C4-2B (cell line): ENCODE measurements at regions not wholly inside any gene's neighbourhood (a gene's known extent, or its start where the extent isn't known, plus 50 kb on each side); places are given as distances from the start of the nearest gene placed in this dataset.

Experiments
- ZFX ChIP-seq: fragments of 450-650 bp; IDR thresholded peaks from 2 replicates; pipeline ENCODE4 v1.6.1; 2017
- TF ChIP-seq, protein P1 (sequence below): fragments of 450-650 bp; conservative IDR thresholded peaks from 2 replicates; pipeline ENCODE4 v1.5.1; 2017; ENCODE audit warnings: mild to moderate bottlenecking

DNA sequence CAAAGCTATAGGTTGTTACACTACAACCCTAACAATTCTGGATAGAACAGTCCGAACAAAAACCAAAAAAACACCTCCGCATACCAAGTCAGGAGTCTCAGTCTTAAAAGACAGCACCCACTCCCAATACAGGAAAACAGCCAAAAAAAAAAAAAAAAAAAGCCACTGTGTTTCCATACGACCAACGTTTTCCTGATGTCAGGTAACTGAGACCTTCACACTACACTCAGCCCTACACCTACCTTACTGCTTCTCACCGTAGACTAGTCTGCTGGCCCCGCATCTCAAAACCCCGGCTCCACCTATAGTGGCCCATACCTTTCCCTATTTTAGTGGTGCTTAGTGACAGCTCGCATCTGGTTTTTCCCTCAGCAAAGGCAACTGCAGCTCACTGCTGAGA is 339.5 kb upstream of the ADAMTS9 start:
- TF ChIP-seq, protein P1, sequence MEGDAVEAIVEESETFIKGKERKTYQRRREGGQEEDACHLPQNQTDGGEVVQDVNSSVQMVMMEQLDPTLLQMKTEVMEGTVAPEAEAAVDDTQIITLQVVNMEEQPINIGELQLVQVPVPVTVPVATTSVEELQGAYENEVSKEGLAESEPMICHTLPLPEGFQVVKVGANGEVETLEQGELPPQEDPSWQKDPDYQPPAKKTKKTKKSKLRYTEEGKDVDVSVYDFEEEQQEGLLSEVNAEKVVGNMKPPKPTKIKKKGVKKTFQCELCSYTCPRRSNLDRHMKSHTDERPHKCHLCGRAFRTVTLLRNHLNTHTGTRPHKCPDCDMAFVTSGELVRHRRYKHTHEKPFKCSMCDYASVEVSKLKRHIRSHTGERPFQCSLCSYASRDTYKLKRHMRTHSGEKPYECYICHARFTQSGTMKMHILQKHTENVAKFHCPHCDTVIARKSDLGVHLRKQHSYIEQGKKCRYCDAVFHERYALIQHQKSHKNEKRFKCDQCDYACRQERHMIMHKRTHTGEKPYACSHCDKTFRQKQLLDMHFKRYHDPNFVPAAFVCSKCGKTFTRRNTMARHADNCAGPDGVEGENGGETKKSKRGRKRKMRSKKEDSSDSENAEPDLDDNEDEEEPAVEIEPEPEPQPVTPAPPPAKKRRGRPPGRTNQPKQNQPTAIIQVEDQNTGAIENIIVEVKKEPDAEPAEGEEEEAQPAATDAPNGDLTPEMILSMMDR = no peak
- no peak for TF ChIP-seq ZFX
